T-cell (primary cell): ENCODE measurements at regions not wholly inside any gene's neighbourhood (a gene's known extent, or its start where the extent isn't known, plus 50 kb on each side); places are given as distances from the start of the nearest gene placed in this dataset.

Source experiments
- ATAC-seq, 4 experiments: fragments of 200-7000 bp in 3 of 4; fragments of 150-1000 bp in 1 of 4; cut with Tn5 transposase; replicated peaks in 1 of 4; 1 replicate in 3 of 4; 2 replicates in 1 of 4; pipeline ENCODE4 v1.10.0; 2021; ENCODE audit warnings: moderate library complexity in 3 of 4, mild to moderate bottlenecking in 2 of 4, moderate number of reproducible peaks in 1 of 4
- CTCF ChIA-PET, 2 donors: fragments of 300-600 bp; sonication (Branson Sonifier 250); formaldehyde crosslinking; loops; one replicate each; lab custom pipeline; 2022; ENCODE audit warnings: antibody characterized with exemption in 2 of 2; lab: Charles Lee
- POLR2A ChIA-PET, 2 donors: fragments of 300-600 bp; sonication (Branson Sonifier 250); formaldehyde crosslinking; loops; one replicate each; lab custom pipeline; 2022; ENCODE audit warnings: antibody characterized with exemption in 2 of 2; lab: Charles Lee
- DNase-seq, 35 experiments: peaks; one replicate each; pipeline versions ENCODE4 v3.0.0 to v3.0.0-alpha.2; 2013 to 2023
- H3K27ac ChIP-seq: one replicate; pipeline ENCODE4 v1.5.1; 2013; ENCODE audit warnings: low read length
- H3K27me3 ChIP-seq, 2 experiments: replicated peaks in 1 of 2; 1 replicate in 1 of 2; 2 replicates in 1 of 2; pipeline versions ENCODE4 v1.6.1 to v1.7.0; 2013; ENCODE audit warnings: low read length in 1 of 2, mixed read lengths in 1 of 2; ENCODE audit not compliant: control insufficient read depth in 2 of 2, insufficient read depth in 2 of 2; ENCODE audit errors: extremely low read depth in 1 of 2
- H3K36me3 ChIP-seq, 2 donors: 1 replicate in 1 of 2; 2 replicates in 1 of 2; pipeline versions ENCODE4 v1.6.1 to v1.7.0; 2013; ENCODE audit warnings: low read length in 1 of 2; ENCODE audit not compliant: control insufficient read depth in 2 of 2, insufficient read depth in 1 of 2; ENCODE audit errors: extremely low read depth in 1 of 2
- H3K4me1 ChIP-seq, 2 experiments: 1 replicate in 1 of 2; 2 replicates in 1 of 2; pipeline versions ENCODE4 v1.6.1 to v1.7.0; 2013; ENCODE audit warnings: low read length in 2 of 2, mixed read lengths in 1 of 2; ENCODE audit not compliant: insufficient read depth in 2 of 2, control insufficient read depth in 1 of 2; ENCODE audit errors: extremely low read depth in 1 of 2
- H3K4me3 ChIP-seq, 2 donors: 1 replicate in 1 of 2; 2 replicates in 1 of 2; pipeline versions ENCODE4 v1.5.1 to v1.7.0; 2013; ENCODE audit warnings: mild to moderate bottlenecking in 2 of 2, low read length in 1 of 2, moderate library complexity in 1 of 2; ENCODE audit not compliant: control insufficient read depth in 1 of 2; ENCODE audit errors: extremely low read depth in 1 of 2
- H3K9me3 ChIP-seq: 2 replicates; pipeline ENCODE4 v1.7.0; 2013
- H3K27ac Mint-ChIP-seq, 2 donors: one replicate each; pipeline ENCODE4 v1.8.0; 2020 to 2021; ENCODE audit warnings: mild to moderate bottlenecking in 2 of 2, mixed read lengths in 2 of 2
- H3K27me3 Mint-ChIP-seq, 2 donors: one replicate each; pipeline ENCODE4 v1.8.0; 2021 to 2022; ENCODE audit warnings: mixed read lengths in 2 of 2
- H3K36me3 Mint-ChIP-seq: one replicate; pipeline ENCODE4 v1.8.0; 2021; ENCODE audit warnings: mixed read lengths
- H3K4me1 Mint-ChIP-seq, 3 donors: one replicate each; pipeline ENCODE4 v1.8.0; 2020 to 2022; ENCODE audit warnings: mixed read lengths in 3 of 3, mild to moderate bottlenecking in 1 of 3
- H3K4me3 Mint-ChIP-seq, 3 donors: one replicate each; pipeline ENCODE4 v1.8.0; 2020 to 2022; ENCODE audit warnings: mild to moderate bottlenecking in 3 of 3, mixed read lengths in 3 of 3, moderate library complexity in 3 of 3
- H3K9me3 Mint-ChIP-seq, 3 donors: one replicate each; pipeline ENCODE4 v1.8.0; 2020 to 2022; ENCODE audit warnings: mixed read lengths in 3 of 3
- WGBS: methylation state at CpG from one replicate; pipeline ENCODE4 v1.1.5; 2013; ENCODE audit warnings: missing lambda C conversion rate; ENCODE audit not compliant: insufficient coverage; 5-methylcytosine and 5-hydroxymethylcytosine counted together

DNA sequence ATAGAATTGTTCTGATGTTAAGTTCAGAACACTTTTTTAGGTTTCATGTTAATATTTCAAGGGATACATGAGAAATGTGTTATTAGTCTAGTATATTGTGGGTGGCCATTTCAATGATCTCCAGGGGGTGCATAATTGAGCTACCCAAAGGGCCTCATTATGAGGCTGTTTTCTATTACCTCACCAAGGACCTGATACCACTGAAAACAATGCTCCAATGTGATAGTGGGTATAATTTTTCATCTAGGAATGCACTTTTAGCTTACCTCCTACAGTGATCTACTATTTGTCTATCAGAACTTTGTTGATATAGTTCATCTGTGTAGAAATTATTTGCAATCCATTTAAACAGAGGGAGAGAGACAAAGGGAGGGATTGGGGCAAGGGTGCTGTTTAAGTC is 106.8 kb upstream of the HS3ST5 start:
- Histone ChIP-seq H3K4me1 (no peaks in the 10 kb centered on the region), H3K27ac (no peak overlapping the region), H3K4me3 (no peak overlapping the region), H3K36me3 (no peaks in the 10 kb centered on the region), H3K9me3 (no peaks in the 10 kb centered on the region), H3K27me3 (no peaks in the 10 kb centered on the region)
- ChIA-PET POLR2A (no interaction called here), CTCF (no interaction called here)
- Mint-ChIP-seq H3K4me3 (no peak overlapping the region), H3K27me3 (no peaks in the 10 kb centered on the region), H3K4me1 (no peaks in the 10 kb centered on the region), H3K27ac (no peak overlapping the region), H3K9me3 (peaks cover 0 to 2% (median 0%) of the 10 kb centered on the region in 3 donors), H3K36me3 (no peaks in the 10 kb centered on the region)
- DNase-seq (no peak), ATAC-seq (no peak)

DNA sequence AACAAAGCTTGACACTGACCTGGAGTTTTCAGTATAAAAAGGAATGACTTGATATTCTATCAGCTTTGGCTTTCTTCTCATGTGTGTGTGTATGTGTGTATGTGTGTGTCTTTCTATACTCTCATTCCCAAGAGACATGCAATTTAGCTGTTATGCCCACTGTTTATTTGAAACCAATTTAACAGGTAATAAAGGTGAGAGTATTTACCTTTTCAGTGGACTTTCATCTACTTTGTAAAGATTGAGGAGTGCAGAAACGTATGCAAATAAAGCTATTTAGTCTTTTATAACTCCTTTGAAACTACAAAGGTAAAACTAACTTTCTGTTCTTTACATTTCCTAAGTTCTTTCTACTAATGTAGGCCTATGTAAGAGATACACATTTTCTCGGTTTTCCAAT is 103.5 kb upstream of the HS3ST5 start:
- no CpG with 5 or more reads among the region's 2 CpGs for WGBS
- no peaks in the 10 kb centered on the region for H3K4me1 Mint-ChIP-seq
- no peak overlapping the region for H3K4me3 Mint-ChIP-seq

DNA sequence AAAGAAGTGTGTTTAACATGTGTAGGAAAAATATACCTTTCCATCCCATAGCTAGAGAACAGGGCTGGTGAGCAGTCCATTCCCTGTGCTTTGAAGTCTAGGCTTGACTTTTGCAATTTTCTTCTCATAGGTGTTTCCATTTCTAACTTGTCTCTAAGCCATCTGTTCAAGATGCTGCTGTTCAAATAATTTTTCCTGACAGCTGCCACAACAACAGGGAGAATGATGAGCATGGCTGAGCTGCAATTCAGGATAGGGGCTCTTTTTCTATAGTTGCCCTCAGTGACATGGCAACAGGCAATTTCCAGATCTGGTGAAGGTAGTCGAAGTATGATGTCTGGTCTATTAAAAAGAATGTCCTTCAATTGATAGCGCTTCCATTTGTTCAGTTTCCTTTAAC is 103.0 kb upstream of the HS3ST5 start:
- no peaks in the 10 kb centered on the region for H3K36me3 ChIP-seq
- H3K4me1 ChIP-seq: no peaks in the 10 kb centered on the region
- H3K9me3 Mint-ChIP-seq: peaks cover 0 to 2% (median 0%) of the 10 kb centered on the region in 3 donors
- CTCF ChIA-PET: interaction anchor here in 1 of 2 donors (0.6 kb wide), 1 partner anchor 107 kb away, joined by 3 read pairs; no protein-coding TSS in a partner anchor
- no peak overlapping the region for H3K4me3 Mint-ChIP-seq
- POLR2A ChIA-PET: no interaction called here
- H3K4me3 ChIP-seq: no peak overlapping the region
- no peak for ATAC-seq
- no peak overlapping the region for H3K27ac Mint-ChIP-seq
- no peak overlapping the region for H3K27ac ChIP-seq
- H3K27me3 Mint-ChIP-seq: no peaks in the 10 kb centered on the region
- no peaks in the 10 kb centered on the region for H3K36me3 Mint-ChIP-seq
- no peaks in the 10 kb centered on the region for H3K27me3 ChIP-seq
- no peaks in the 10 kb centered on the region for H3K4me1 Mint-ChIP-seq
- H3K9me3 ChIP-seq: no peaks in the 10 kb centered on the region
- no CpG with 5 or more reads among the region's 2 CpGs for WGBS
- DNase-seq: no peak

More for the DNA sequence above, 103.5 kb upstream of the HS3ST5 start:
- Mint-ChIP-seq H3K9me3 (peaks cover 0 to 2% (median 0%) of the 10 kb centered on the region in 3 donors), H3K27me3 (no peaks in the 10 kb centered on the region), H3K27ac (no peak overlapping the region), H3K36me3 (no peaks in the 10 kb centered on the region)
- no peaks in the 10 kb centered on the region for H3K9me3 ChIP-seq
- no peaks in the 10 kb centered on the region for H3K27me3 ChIP-seq
- no peaks in the 10 kb centered on the region for H3K4me1 ChIP-seq
- H3K27ac ChIP-seq: no peak overlapping the region
- H3K36me3 ChIP-seq: no peaks in the 10 kb centered on the region
- ChIA-PET CTCF (no interaction called here), POLR2A (no interaction called here)
- H3K4me3 ChIP-seq: no peak overlapping the region
- DNase-seq: no peak
- ATAC-seq: no peak

DNA sequence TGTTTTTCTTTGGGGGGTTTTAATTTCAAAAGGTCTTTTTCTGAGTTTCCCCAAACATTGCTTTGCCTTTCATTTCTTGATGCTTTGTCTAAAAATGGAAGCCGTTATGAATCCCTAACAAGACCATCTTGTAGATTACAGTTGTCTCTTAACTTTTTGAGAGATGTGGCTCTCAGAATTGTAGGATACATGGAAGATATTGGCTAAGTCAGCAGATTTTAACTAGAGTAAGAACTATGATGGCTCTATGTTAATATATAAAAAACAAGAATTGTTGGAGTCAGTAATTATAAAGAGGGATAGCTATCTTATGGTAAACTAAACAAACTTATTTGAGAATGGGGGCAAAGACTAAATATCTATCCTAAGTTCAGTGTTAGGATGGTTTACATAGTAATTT is 96.6 kb upstream of the HS3ST5 start:
- no peak overlapping the region for H3K27ac Mint-ChIP-seq
- H3K9me3 ChIP-seq: no peaks in the 10 kb centered on the region
- H3K36me3 ChIP-seq: no peaks in the 10 kb centered on the region
- H3K4me1 Mint-ChIP-seq: no peaks in the 10 kb centered on the region
- POLR2A ChIA-PET: no interaction called here
- ATAC-seq (no peak), DNase-seq (no peak)
- H3K27me3 Mint-ChIP-seq: no peaks in the 10 kb centered on the region
- CTCF ChIA-PET: no interaction called here
- H3K9me3 Mint-ChIP-seq: peaks cover 0 to 4% (median 0%) of the 10 kb centered on the region in 3 donors
- no peaks in the 10 kb centered on the region for H3K36me3 Mint-ChIP-seq
- no peak overlapping the region for H3K27ac ChIP-seq
- no peaks in the 10 kb centered on the region for H3K27me3 ChIP-seq
- H3K4me1 ChIP-seq: no peaks in the 10 kb centered on the region
- no peak overlapping the region for H3K4me3 Mint-ChIP-seq
- no CpG with 5 or more reads among the region's 1 CpG for WGBS
- no peak overlapping the region for H3K4me3 ChIP-seq

DNA sequence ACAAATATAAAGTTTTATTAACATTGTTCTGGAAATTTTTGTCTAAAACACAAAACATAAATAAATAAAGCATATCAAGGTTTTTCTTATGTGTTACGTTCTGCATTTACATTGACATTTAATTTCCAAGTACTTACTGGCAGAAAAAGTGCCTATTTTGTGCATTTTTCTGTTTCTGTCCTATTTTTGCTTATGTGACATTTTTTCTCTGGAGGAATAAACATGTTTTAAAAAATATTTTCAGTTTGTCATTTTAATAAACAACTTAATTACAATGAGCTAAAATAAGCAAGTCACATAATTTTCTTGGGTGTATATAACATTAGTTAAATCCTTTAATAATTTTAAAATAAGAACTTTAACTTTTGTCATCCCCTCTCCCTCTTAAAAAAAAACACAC is 94.4 kb upstream of the HS3ST5 start:
- DNase-seq: no peak
- no peaks in the 10 kb centered on the region for H3K4me1 ChIP-seq
- H3K4me1 Mint-ChIP-seq: no peaks in the 10 kb centered on the region
- no peaks in the 10 kb centered on the region for H3K27me3 Mint-ChIP-seq
- H3K9me3 Mint-ChIP-seq: peaks cover 0 to 4% (median 0%) of the 10 kb centered on the region in 3 donors
- H3K4me3 Mint-ChIP-seq: no peak overlapping the region
- ChIA-PET CTCF (no interaction called here), POLR2A (no interaction called here)
- no peaks in the 10 kb centered on the region for H3K36me3 ChIP-seq
- H3K27me3 ChIP-seq: no peaks in the 10 kb centered on the region
- no peak overlapping the region for H3K27ac Mint-ChIP-seq
- H3K9me3 ChIP-seq: no peaks in the 10 kb centered on the region
- whole genome bisulfite sequencing: no CpG with 5 or more reads among the region's 1 CpG
- no peaks in the 10 kb centered on the region for H3K36me3 Mint-ChIP-seq
- H3K27ac ChIP-seq: no peak overlapping the region
- no peak overlapping the region for H3K4me3 ChIP-seq
- no peak for ATAC-seq

DNA sequence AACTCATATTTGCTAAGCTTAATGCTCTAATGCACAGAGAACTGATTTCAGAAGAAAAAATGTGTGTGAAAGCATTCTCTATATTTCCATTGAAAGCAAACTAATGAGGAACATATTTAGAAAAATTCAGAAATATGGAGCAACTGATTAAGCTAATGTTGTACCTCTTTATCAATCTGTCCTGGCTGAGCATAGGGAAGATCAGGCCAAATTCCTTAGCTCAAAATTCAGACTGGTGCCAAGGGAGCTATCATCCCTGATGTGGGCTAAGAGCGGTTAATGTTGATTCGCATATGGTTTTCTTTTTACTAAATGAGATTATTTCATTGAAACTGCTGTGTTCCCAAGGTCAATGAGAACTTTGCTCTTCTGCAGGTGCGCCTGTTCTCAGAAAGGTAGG is 93.9 kb upstream of the HS3ST5 start:
- WGBS: 100% methylated on average over 2 of the region's 3 CpGs
- H3K4me1 Mint-ChIP-seq: no peaks in the 10 kb centered on the region

DNA sequence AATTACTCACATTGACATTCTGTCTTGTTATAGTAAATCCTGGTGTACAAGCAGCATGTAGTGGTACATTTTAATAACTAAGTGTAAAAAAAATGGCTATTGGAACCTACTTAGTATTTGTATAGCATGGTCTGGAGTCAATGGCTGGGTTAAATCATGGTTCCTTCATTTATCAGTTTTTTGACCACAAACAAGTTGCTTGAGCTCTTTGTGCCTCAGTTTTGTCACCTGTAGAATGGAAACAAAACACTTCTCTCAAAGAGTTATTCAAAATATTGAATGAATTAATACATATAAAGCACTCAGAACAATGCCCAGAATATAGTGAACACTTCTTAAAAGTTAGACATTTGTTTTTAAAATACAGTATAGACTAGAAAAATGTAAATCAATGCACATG is 93.2 kb upstream of the HS3ST5 start:
- Histone ChIP-seq H3K36me3 (no peaks in the 10 kb centered on the region), H3K4me3 (no peak overlapping the region), H3K27me3 (no peaks in the 10 kb centered on the region), H3K9me3 (no peaks in the 10 kb centered on the region), H3K27ac (no peak overlapping the region), H3K4me1 (no peaks in the 10 kb centered on the region)
- ATAC-seq: no peak
- no peak for DNase-seq
- no peaks in the 10 kb centered on the region for H3K27me3 Mint-ChIP-seq
- CTCF ChIA-PET: no interaction called here
- H3K4me1 Mint-ChIP-seq: no peaks in the 10 kb centered on the region
- H3K4me3 Mint-ChIP-seq: no peak overlapping the region
- no peaks in the 10 kb centered on the region for H3K36me3 Mint-ChIP-seq
- H3K9me3 Mint-ChIP-seq: peaks cover 0 to 4% (median 0%) of the 10 kb centered on the region in 3 donors
- H3K27ac Mint-ChIP-seq: no peak overlapping the region
- POLR2A ChIA-PET: no interaction called here

More for the DNA sequence above, 93.9 kb upstream of the HS3ST5 start:
- Histone ChIP-seq H3K27me3 (no peaks in the 10 kb centered on the region), H3K36me3 (no peaks in the 10 kb centered on the region), H3K9me3 (no peaks in the 10 kb centered on the region), H3K4me1 (no peaks in the 10 kb centered on the region), H3K27ac (no peak overlapping the region), H3K4me3 (no peak overlapping the region)
- ChIA-PET POLR2A (no interaction called here), CTCF (no interaction called here)
- Mint-ChIP-seq H3K27me3 (no peaks in the 10 kb centered on the region), H3K4me3 (no peak overlapping the region), H3K9me3 (peaks cover 0 to 4% (median 0%) of the 10 kb centered on the region in 3 donors), H3K27ac (no peak overlapping the region), H3K36me3 (no peaks in the 10 kb centered on the region)
- ATAC-seq: no peak
- no peak for DNase-seq
